HepG2 (cell line): ENCODE measurements at regions not wholly inside any gene's neighbourhood (a gene's known extent, or its start where the extent isn't known, plus 50 kb on each side); places are given as distances from the start of the nearest gene placed in this dataset.

Experiments used
- ATAC-seq: fragments of 200-7000 bp; cut with Tn5 transposase; 3 replicates; pipeline ENCODE4 v1.9.1; 2020; ENCODE audit warnings: mild to moderate bottlenecking, moderate library complexity
- BruUV-seq: library from RNA; stranded (reverse); fragments of 400-500 nt; replicated peaks from 2 replicates; lab custom pipeline; 2021; lab: Mats Ljungman, UMichigan
- CTCF ChIA-PET: fragments of 300-600 bp; formaldehyde crosslinking; extraction: SDS; loops from one replicate; lab custom pipeline; 2021; ENCODE audit warnings: low total read pairs, inconsistent platforms, low intra/inter-chr PET ratio; lab: Yijun Ruan, JAX
- POLR2A ChIA-PET: fragments of 350-600 bp; sonication (Branson Sonifier 250); formaldehyde crosslinking; loops from one replicate; lab custom pipeline; 2020; ENCODE audit warnings: antibody characterized with exemption, inconsistent platforms; lab: Yijun Ruan, JAX
- DNase-seq: peaks from one replicate; pipeline ENCODE4 v3.0.0-alpha.2; 2015; ENCODE audit warnings: low spot score
- FAIRE-seq: peaks from 3 replicates; lab custom pipeline; 2011; peaks lifted over from hg19 to GRCh38; lab: Jason Lieb, UNC
- H2AFZ ChIP-seq: one replicate; pipeline ENCODE4 v1.6.1; 2011; ENCODE audit warnings: low read length, inconsistent platforms
- H3K27ac ChIP-seq: fragments of 300-600 bp; 3 replicates; pipeline ENCODE4 v1.8.0; 2011; ENCODE audit warnings: mixed run types, mild to moderate bottlenecking, mixed read lengths, low read length, inconsistent platforms; ENCODE audit not compliant: insufficient read depth; ENCODE audit errors: extremely low read length
- H3K27me3 ChIP-seq, 2 experiments: fragments of 200-600 bp in 1 of 2; 2 replicates in 1 of 2; 3 replicates in 1 of 2; pipeline versions ENCODE4 v1.6.0 to v1.8.0; 2011; ENCODE audit warnings: low read length in 2 of 2, mild to moderate bottlenecking in 2 of 2, moderate library complexity in 2 of 2, inconsistent platforms in 1 of 2; ENCODE audit not compliant: insufficient read depth in 2 of 2, control insufficient read depth in 1 of 2
- H3K36me3 ChIP-seq, 2 experiments: fragments of 200-600 bp in 1 of 2; replicated peaks in 1 of 2; 2 replicates in 1 of 2; 3 replicates in 1 of 2; pipeline versions ENCODE4 v1.5.1 to v1.8.0; 2011; ENCODE audit warnings: low read length in 2 of 2, inconsistent platforms in 1 of 2; ENCODE audit not compliant: insufficient read depth in 2 of 2, control insufficient read depth in 1 of 2
- H3K4me1 ChIP-seq: 2 replicates; pipeline ENCODE4 v1.5.1; 2012; ENCODE audit warnings: low read length, inconsistent platforms; ENCODE audit not compliant: insufficient read depth
- H3K4me2 ChIP-seq: 2 replicates; pipeline ENCODE4 v1.6.0; 2011; ENCODE audit warnings: low read depth, low read length, inconsistent platforms
- H3K4me3 ChIP-seq, 3 experiments: fragments of 200-600 bp in 1 of 3; sonication (generic), shearing (Covaris generic) in 1 of 3; replicated peaks in 1 of 3; 2 replicates each; pipeline ENCODE4 v1.5.1; 2011 to 2016; ENCODE audit warnings: low read length in 3 of 3, inconsistent platforms in 2 of 3, low read depth in 2 of 3, mild to moderate bottlenecking in 2 of 3, control low read depth in 1 of 3, mixed read lengths in 1 of 3; ENCODE audit not compliant: insufficient read depth in 1 of 3
- H3K79me2 ChIP-seq: one replicate; pipeline ENCODE4 v1.6.1; 2011; ENCODE audit warnings: low read length, inconsistent platforms; ENCODE audit not compliant: insufficient read depth
- H3K9ac ChIP-seq: 2 replicates; pipeline ENCODE4 v1.6.0; 2011; ENCODE audit warnings: mild to moderate bottlenecking, low read depth, low read length, inconsistent platforms; ENCODE audit not compliant: insufficient read depth
- H3K9me3 ChIP-seq: 2 replicates; pipeline ENCODE4 v1.5.1; 2012; ENCODE audit warnings: mild to moderate bottlenecking, low read length
- H4K20me1 ChIP-seq: 2 replicates; pipeline ENCODE4 v1.6.0; 2011; ENCODE audit warnings: inconsistent platforms, mild to moderate bottlenecking, low read length, moderate library complexity; ENCODE audit not compliant: insufficient read depth
- ATAD3A ChIP-seq: sonication (generic); formaldehyde crosslinking; IDR thresholded peaks from 2 replicates; pipeline ENCODE4 v1.4.0; 2020; ENCODE audit warnings: missing genetic modification reagents
- ELF4 ChIP-seq: sonication (generic); formaldehyde crosslinking; IDR thresholded peaks from 2 replicates; pipeline ENCODE4 v1.5.0; 2020; ENCODE audit warnings: missing genetic modification reagents, mild to moderate bottlenecking, moderate library complexity, borderline replicate concordance
- HNF4A ChIP-seq: sonication (generic); formaldehyde crosslinking; IDR thresholded peaks from 2 replicates; pipeline ENCODE4 v1.4.0; 2020; ENCODE audit warnings: missing genetic modification reagents
- KDM2A ChIP-seq: sonication (generic); formaldehyde crosslinking; IDR thresholded peaks from 2 replicates; pipeline ENCODE4 v1.4.0; 2020; ENCODE audit warnings: low read depth, missing genetic modification reagents, borderline replicate concordance
- MTA1 ChIP-seq: sonication (generic); formaldehyde crosslinking; IDR thresholded peaks from 2 replicates; pipeline ENCODE4 v1.4.0; 2020; ENCODE audit warnings: missing genetic modification reagents, mild to moderate bottlenecking, borderline replicate concordance
- MZF1 ChIP-seq: sonication (generic); formaldehyde crosslinking; IDR thresholded peaks from 2 replicates; pipeline ENCODE4 v1.8.1; 2023; ENCODE audit warnings: mild to moderate bottlenecking, missing genetic modification reagents, borderline replicate concordance
- NCOA2 ChIP-seq: sonication (generic); formaldehyde crosslinking; IDR thresholded peaks from 2 replicates; pipeline ENCODE4 v1.8.0; 2022; ENCODE audit warnings: inconsistent platforms
- NFE2L1 ChIP-seq: sonication (generic); formaldehyde crosslinking; IDR thresholded peaks from 2 replicates; pipeline ENCODE4 v1.4.0; 2020; ENCODE audit warnings: missing genetic modification reagents, mild to moderate bottlenecking, borderline replicate concordance
- PAX8 ChIP-seq: sonication (generic); formaldehyde crosslinking; IDR thresholded peaks from 2 replicates; pipeline ENCODE4 v1.8.0; 2022; ENCODE audit warnings: mild to moderate bottlenecking, missing genetic modification reagents, borderline replicate concordance
- SMARCC2 ChIP-seq: fragments of 450-650 bp; IDR thresholded peaks from 2 replicates; pipeline ENCODE4 v1.6.1; 2017; ENCODE audit warnings: antibody characterized with exemption, mild to moderate bottlenecking
- TOE1 ChIP-seq: sonication (generic); formaldehyde crosslinking; IDR thresholded peaks from 2 replicates; pipeline ENCODE4 v1.4.0; 2020; ENCODE audit warnings: mild to moderate bottlenecking, missing genetic modification reagents
- ZNF121 ChIP-seq: sonication (generic); formaldehyde crosslinking; IDR thresholded peaks from 2 replicates; pipeline ENCODE4 v1.5.0; 2020; ENCODE audit warnings: mild to moderate bottlenecking, missing genetic modification reagents
- ZNF235 ChIP-seq: sonication (generic); formaldehyde crosslinking; IDR thresholded peaks from 2 replicates; pipeline ENCODE4 v1.8.1; 2023; ENCODE audit warnings: mild to moderate bottlenecking, missing genetic modification reagents, borderline replicate concordance
- ZNF530 ChIP-seq: sonication (generic); formaldehyde crosslinking; IDR thresholded peaks from 2 replicates; pipeline ENCODE4 v1.5.0; 2020; ENCODE audit warnings: low read depth, mild to moderate bottlenecking, missing genetic modification reagents
- ZNF644 ChIP-seq: IDR thresholded peaks from 2 replicates; pipeline ENCODE4 v1.6.1; 2016; ENCODE audit warnings: low read depth
- ZNF781 ChIP-seq: sonication (generic); formaldehyde crosslinking; IDR thresholded peaks from 2 replicates; pipeline ENCODE4 v1.5.1; 2020; ENCODE audit warnings: borderline replicate concordance, mild to moderate bottlenecking, missing genetic modification reagents; ENCODE audit errors: not compliant biosample characterization
- WGBS: methylation state at CpG from one replicate; pipeline ENCODE4 v1.1.6; 2017; ENCODE audit warnings: low lambda C conversion rate; 5-methylcytosine and 5-hydroxymethylcytosine counted together
- in situ Hi-C: cut with HindIII; loops from 2 replicates; pipeline ENCODE4 v1.10.0; 2017; ENCODE audit warnings: low pct_unique_long_range_greater_than_20kb; ENCODE audit not compliant: extremely low pct_ligation_motif_present
- intact Hi-C: fragments of 100-400 bp; cut with micrococcal nuclease; formaldehyde crosslinking; loops from one replicate; pipeline ENCODE4 v1.10.0; 2022; ENCODE audit not compliant: unreplicated experiment

DNA sequence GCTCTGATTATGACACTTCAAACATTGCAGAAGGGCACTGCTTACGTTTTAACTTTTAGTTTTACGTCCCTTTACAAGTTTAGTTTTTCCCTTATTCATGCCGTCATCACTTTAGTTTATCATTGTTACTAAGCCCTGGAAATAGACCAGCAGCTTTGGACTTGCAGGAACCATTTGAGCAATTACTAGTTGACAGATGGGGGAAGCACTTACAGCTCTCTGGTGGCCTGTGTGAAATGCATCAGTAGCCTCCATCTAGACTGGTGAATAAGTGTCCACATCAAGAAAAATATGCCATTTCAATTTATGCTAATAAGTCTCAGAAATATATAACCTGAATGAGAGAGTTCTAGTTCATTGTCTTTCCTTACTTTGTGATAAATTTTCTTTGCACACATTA, 194.9 kb upstream of the GRM3 start:
- ChIA-PET CTCF (no interaction called here), POLR2A (no interaction called here)
- H3K9me3 ChIP-seq: peaks cover 4% of the 10 kb centered on the region; the same call in 1 of the 2 replicates
- ATAC-seq (no peak), DNase-seq (no peak), FAIRE-seq (no peak)
- no peak for TF ChIP-seq TOE1 (CRISPR knock-in tag)
- no peak for TF ChIP-seq ATAD3A (CRISPR knock-in tag)
- TF ChIP-seq SMARCC2: no peak
- TF ChIP-seq ZNF644: no peak
- no peak for TF ChIP-seq HNF4A (CRISPR knock-in tag)
- no peak for TF ChIP-seq NFE2L1
- TF ChIP-seq ELF4 (CRISPR knock-in tag): no peak
- no peak for TF ChIP-seq ZNF121
- no peak for TF ChIP-seq PAX8
- no peak for TF ChIP-seq KDM2A (CRISPR knock-in tag)
- no peak for TF ChIP-seq ZNF781
- TF ChIP-seq NCOA2: no peak
- no peak for TF ChIP-seq ZNF235 (CRISPR knock-in tag)
- TF ChIP-seq ZNF530 (CRISPR knock-in tag): no peak
- TF ChIP-seq MTA1 (CRISPR knock-in tag): no peak
- TF ChIP-seq MZF1 (CRISPR knock-in tag): no peak
- in situ Hi-C loops: no loop called here
- no peak overlapping the region for H3K4me3 ChIP-seq
- H3K4me2 ChIP-seq: no peak overlapping the region
- no peaks in the 10 kb centered on the region for H3K27me3 ChIP-seq
- no peaks in the 10 kb centered on the region for H3K79me2 ChIP-seq
- WGBS: 46% methylated on average over 3 of the region's 3 CpGs
- no peaks in the 10 kb centered on the region for H3K4me1 ChIP-seq
- H4K20me1 ChIP-seq: no peaks in the 10 kb centered on the region
- no peak overlapping the region for H2AFZ ChIP-seq
- intact Hi-C loops: no loop called here
- no peak overlapping the region for H3K9ac ChIP-seq
- H3K27ac ChIP-seq: no peak overlapping the region
- no peaks in the 10 kb centered on the region for H3K36me3 ChIP-seq
- BruUV-seq: no TSS peak
